T-helper 2 cell treated with Interferon-gamma antibody and Interleukin-4, amounts not matched to agents 5 μg/mL and 100 μg/mL, for 36 hours (primary cell): ENCODE measurements at regions not wholly inside any gene's neighbourhood (a gene's known extent, or its start where the extent isn't known, plus 50 kb on each side); places are given as distances from the start of the nearest gene placed in this dataset.

Source experiments
- DNase-seq: peaks from one replicate; pipeline ENCODE4 v3.0.0; 2021; ENCODE audit warnings: low spot score
- H3K27ac Mint-ChIP-seq: one replicate; pipeline ENCODE4 v1.8.0; 2021; ENCODE audit warnings: mild to moderate bottlenecking, mixed read lengths
- H3K27me3 Mint-ChIP-seq: one replicate; pipeline ENCODE4 v1.8.0; 2021; ENCODE audit warnings: low read depth, mixed read lengths
- H3K36me3 Mint-ChIP-seq: one replicate; pipeline ENCODE4 v1.8.0; 2021; ENCODE audit warnings: low read depth, mixed read lengths
- H3K4me1 Mint-ChIP-seq: one replicate; pipeline ENCODE4 v1.8.0; 2021; ENCODE audit warnings: low read depth, mixed read lengths
- H3K4me3 Mint-ChIP-seq: one replicate; pipeline ENCODE4 v1.8.0; 2022; ENCODE audit warnings: mild to moderate bottlenecking, moderate library complexity, mixed read lengths
- H3K9me3 Mint-ChIP-seq: one replicate; pipeline ENCODE4 v1.8.0; 2021; ENCODE audit warnings: mixed read lengths

DNA sequence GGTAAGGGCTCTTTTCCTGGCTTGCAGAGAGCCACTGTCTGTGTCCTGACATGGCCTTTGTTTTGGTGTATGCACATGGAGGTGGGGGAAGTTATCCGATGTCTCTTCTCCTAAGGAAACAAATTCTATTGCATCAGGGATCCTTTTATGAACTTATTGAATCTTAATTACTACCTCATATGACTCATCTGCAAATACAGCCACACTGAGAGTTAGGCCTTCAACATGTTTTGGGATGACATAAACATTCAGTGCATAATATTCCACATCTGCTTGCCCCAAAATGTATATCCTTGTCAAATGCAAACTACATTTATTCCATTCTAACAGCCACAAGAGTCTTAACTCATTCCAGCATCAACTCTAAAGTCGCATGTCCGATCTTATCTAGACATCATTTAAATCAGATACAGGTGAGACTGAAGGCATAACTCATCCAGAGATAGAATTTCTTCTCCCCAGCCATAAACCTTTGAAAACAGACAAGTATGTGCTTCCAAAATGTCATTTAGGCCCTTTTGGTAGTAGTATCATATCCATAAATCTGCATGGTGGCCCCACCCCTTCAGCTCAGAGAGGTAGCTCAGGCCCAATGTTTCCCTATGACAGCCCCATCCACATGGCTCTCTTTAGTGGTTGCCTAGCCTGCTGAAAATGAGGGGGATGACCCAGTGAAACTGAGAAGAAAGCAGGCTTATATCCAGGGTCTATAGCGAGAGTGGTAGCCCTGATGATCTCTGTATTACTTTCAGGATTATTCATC lies 289.5 kb upstream of the ALCAM start:
- Mint-ChIP-seq H3K27ac (no peak overlapping the region), H3K27me3 (no peaks in the 10 kb centered on the region), H3K9me3 (no peaks in the 10 kb centered on the region), H3K4me3 (no peak overlapping the region), H3K36me3 (no peaks in the 10 kb centered on the region), H3K4me1 (no peaks in the 10 kb centered on the region)
- DNase-seq: no peak

DNA sequence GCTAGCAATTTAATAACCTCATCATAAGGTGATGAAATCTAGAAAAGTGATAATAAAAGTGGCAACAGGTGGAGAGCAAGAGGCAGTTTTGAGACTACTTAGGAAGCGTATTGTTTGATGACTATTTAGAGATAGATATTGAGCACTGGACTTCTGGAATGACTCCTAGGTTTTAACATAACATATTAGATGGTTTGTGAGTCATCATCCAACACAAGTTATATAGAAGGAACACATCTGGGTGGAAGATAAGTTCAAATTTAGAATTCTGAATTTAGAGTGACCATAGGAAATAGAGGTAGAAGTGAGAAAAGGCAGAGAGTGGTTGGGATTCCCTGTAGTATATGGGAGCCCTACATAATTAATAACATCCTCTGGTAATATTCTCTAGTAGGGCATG lies 282.8 kb upstream of the ALCAM start:
- no peaks in the 10 kb centered on the region for H3K4me1 Mint-ChIP-seq
- no peaks in the 10 kb centered on the region for H3K9me3 Mint-ChIP-seq
- no peaks in the 10 kb centered on the region for H3K27me3 Mint-ChIP-seq
- no peak overlapping the region for H3K27ac Mint-ChIP-seq
- H3K4me3 Mint-ChIP-seq: no peak overlapping the region
- no peaks in the 10 kb centered on the region for H3K36me3 Mint-ChIP-seq
- no peak for DNase-seq

DNA sequence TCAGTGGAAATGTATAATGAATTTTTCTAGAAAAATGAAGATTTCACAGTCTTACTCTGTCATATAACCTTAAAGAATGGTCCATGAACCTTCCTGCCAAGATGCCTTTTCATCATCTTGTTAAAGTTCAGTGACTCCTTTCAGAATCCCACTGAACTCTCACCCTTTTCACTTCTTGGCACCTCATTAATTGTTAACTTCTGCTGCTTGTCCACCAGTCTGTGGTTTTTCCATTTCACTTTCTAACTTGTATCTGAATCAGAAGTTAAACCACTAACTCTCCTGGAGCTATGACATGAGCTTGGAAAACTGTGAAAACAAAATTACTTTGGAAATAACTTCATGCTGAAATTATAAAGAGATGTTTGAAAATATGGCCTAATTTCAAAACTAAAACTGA lies 281.2 kb upstream of the ALCAM start:
- no peaks in the 10 kb centered on the region for H3K27me3 Mint-ChIP-seq
- H3K4me3 Mint-ChIP-seq: no peak overlapping the region
- H3K9me3 Mint-ChIP-seq: no peaks in the 10 kb centered on the region
- H3K27ac Mint-ChIP-seq: no peak overlapping the region
- H3K4me1 Mint-ChIP-seq: no peaks in the 10 kb centered on the region
- no peak for DNase-seq
- H3K36me3 Mint-ChIP-seq: no peaks in the 10 kb centered on the region

DNA sequence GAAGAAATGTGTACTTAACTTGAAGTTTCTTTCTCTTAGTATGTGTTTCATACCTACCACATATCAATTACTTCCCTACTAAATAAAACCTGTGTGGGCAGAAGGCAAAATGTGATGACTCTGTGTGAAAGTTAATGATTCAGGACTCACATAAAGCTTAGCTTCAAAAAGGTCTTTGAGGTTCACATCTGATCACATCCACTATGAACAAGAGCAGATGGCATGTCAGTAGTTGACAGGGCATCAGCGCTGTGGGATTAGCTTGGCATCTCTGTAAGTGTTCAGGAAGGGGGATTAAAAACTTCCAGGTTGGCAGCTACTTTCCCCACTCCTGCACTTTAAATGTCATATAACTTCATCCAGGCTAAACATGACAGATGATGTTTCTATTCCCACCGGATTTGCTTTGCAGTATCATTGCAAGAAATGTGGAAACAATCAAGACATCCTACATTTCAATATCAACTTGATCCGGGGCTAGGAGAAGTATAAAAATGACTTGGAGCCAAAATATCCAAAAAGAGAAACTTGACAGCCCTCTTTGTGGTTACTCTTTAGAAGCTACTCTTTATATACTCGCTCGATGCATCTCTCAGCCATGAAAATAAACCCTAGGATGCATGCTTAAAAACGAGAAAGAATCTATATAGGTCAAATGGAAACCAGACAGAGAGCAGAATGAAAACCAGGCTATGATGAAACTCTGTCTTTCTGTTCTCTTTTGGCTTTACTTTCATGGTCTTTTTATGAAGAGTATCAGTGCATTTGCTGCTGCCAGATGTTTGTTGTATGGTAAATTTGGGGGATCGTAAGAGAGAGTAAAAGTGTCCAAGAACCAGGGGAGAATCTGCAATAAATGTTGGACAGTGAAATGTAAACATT lies 273.1 kb upstream of the ALCAM start:
- no peaks in the 10 kb centered on the region for H3K36me3 Mint-ChIP-seq
- H3K27me3 Mint-ChIP-seq: no peaks in the 10 kb centered on the region
- no peak for DNase-seq
- H3K4me1 Mint-ChIP-seq: no peaks in the 10 kb centered on the region
- H3K9me3 Mint-ChIP-seq: no peaks in the 10 kb centered on the region
- H3K27ac Mint-ChIP-seq: no peak overlapping the region
- no peak overlapping the region for H3K4me3 Mint-ChIP-seq

DNA sequence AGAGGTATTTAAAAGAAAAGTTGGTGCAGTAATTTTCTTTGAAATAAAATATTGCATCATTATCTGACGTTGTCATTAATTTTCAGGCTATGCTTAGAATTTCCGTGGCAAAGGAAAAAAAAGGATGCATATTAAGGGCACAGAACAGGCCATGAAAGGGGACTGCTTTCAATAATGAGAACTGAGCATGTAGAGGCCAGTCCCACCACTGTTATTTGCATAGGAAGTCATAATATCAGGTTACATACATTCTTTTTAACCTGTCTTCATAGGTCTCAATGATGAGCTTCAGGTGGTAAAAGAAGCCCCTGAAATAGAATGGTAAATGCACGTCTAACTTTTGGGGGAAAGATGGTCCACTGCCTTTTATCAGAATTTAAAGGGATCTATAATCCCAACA lies 272.1 kb upstream of the ALCAM start:
- Mint-ChIP-seq H3K27me3 (no peaks in the 10 kb centered on the region), H3K4me3 (no peak overlapping the region), H3K36me3 (no peaks in the 10 kb centered on the region), H3K9me3 (no peaks in the 10 kb centered on the region), H3K27ac (no peak overlapping the region), H3K4me1 (no peaks in the 10 kb centered on the region)
- no peak for DNase-seq

DNA sequence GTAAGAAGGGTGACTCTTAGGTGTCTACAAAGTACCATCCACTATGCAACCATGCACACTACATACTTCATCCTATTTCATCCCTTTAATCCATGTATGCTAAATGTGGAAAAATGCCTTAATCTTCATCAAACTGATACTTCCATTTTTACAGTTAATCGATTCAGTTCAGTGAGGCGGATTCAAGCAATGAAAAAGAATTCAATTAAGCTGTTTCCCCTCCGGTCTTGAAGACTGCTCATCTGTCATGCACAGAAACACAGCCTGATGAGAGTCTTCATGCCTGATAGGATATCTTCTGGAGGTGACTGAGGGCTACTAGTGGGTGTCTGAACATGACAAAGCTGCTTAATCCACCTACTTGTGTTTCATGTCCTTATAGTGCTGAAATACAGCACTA lies 270.6 kb upstream of the ALCAM start:
- H3K9me3 Mint-ChIP-seq: no peaks in the 10 kb centered on the region
- no peak overlapping the region for H3K4me3 Mint-ChIP-seq
- H3K27ac Mint-ChIP-seq: no peak overlapping the region
- no peak for DNase-seq
- H3K4me1 Mint-ChIP-seq: no peaks in the 10 kb centered on the region
- H3K36me3 Mint-ChIP-seq: no peaks in the 10 kb centered on the region
- H3K27me3 Mint-ChIP-seq: no peaks in the 10 kb centered on the region

DNA sequence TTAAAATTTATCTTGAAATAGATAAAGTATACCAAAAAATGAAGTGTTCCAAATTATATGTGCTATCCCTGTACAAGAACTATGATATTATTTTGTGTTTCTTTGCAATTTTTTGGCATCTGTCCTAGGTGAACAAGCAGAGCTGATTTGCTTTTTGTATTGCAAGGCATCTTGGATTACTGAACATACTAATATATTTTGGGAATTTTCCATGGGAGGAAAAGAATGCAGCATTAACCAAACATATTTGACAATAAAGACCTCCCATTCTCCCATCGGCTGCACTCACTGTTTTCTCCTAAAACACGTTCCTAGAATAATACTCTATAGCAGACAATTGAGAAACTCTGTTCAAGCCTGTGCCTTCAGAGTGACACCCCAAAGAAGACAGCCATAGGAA lies 265.1 kb upstream of the ALCAM start:
- H3K36me3 Mint-ChIP-seq: no peaks in the 10 kb centered on the region
- no peak overlapping the region for H3K4me3 Mint-ChIP-seq
- H3K4me1 Mint-ChIP-seq: no peaks in the 10 kb centered on the region
- no peak overlapping the region for H3K27ac Mint-ChIP-seq
- H3K27me3 Mint-ChIP-seq: no peaks in the 10 kb centered on the region
- DNase-seq: no peak
- no peaks in the 10 kb centered on the region for H3K9me3 Mint-ChIP-seq

DNA sequence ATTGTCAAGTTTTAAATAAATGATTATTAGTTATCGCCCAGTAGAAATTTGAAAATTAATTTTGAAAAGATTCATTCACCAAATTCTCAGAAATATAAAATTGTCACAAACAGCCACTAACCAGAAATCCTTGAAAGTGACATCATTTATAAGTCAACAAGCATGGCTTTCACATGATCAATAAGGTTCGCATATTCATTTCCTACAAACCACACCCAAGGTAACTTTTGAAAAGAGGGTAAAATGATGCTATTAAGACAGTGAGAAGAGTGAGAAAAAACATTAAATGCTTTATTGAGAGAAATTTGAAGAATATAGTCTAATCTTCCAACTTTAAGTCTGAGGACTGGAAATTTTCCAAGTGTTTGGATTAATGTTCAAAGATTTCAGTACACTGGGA lies 263.6 kb upstream of the ALCAM start:
- Mint-ChIP-seq H3K4me3 (no peak overlapping the region), H3K9me3 (no peaks in the 10 kb centered on the region), H3K4me1 (no peaks in the 10 kb centered on the region), H3K36me3 (no peaks in the 10 kb centered on the region), H3K27ac (no peak overlapping the region), H3K27me3 (no peaks in the 10 kb centered on the region)
- no peak for DNase-seq

DNA sequence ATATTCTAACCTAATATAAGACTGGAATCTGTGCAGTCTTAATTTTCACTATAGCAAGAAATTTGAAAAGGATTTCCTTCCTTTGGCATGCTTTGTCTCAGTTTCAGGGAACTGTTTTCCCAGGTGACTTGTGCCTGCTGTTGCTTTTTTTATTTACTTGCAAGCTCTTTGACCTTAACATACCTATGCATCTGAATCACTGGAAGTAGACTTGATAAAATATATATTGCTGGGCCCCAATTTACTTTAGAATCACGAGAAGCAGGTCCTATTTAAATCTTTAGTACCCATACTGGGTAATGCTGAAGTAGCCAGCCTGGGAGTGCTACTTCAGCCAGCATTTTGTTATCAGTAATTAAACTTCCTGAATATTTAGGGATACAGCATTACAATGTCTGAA lies 257.9 kb upstream of the ALCAM start:
- no peak overlapping the region for H3K4me3 Mint-ChIP-seq
- H3K9me3 Mint-ChIP-seq: peaks cover 19% of the 10 kb centered on the region
- H3K27me3 Mint-ChIP-seq: no peaks in the 10 kb centered on the region
- no peak overlapping the region for H3K27ac Mint-ChIP-seq
- DNase-seq: no peak
- no peaks in the 10 kb centered on the region for H3K36me3 Mint-ChIP-seq
- no peaks in the 10 kb centered on the region for H3K4me1 Mint-ChIP-seq

DNA sequence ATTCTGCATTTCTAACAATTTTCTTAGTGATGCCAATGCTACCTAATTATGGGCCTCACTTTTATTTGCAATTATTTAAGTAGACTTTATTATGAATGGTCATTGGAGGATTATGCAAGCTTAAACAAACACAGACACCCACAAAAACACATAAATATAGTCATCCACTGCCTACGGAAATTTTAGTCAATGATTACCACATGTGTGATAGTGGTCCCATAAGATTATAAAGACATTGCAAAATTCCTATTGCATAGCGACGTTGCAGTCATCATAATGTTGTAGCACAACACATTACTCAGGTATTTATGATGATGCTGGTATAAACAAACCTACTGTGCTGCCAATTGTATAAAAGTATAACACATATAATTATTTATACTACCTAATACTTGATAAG lies 247.8 kb upstream of the ALCAM start:
- Mint-ChIP-seq H3K27ac (no peak overlapping the region), H3K9me3 (no peaks in the 10 kb centered on the region), H3K4me3 (no peak overlapping the region), H3K4me1 (no peaks in the 10 kb centered on the region), H3K36me3 (no peaks in the 10 kb centered on the region), H3K27me3 (no peaks in the 10 kb centered on the region)
- no peak for DNase-seq

DNA sequence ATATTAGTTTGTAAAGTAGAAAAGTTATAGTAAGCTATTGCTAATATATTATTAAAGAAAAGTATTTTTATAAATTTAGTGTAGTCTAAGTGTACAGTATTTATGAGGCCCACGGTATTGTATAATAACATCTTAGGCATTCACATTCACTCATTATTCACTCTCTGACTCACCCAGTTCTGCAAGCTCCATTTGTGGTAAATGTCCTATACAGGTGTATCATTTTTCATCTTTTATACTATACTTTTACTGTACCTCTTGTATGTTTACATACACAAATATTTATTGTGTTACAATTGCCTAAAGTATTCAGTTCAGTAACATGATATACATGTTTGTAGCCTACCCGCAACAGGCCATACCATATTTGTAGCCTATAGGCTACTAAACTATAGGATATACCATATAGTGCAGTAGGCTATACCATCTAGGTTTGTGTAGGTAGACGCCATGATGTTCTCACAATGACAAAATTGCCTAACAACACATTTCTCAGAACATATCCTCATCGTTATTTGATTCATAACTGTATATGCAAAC lies 246.8 kb upstream of the ALCAM start:
- Mint-ChIP-seq H3K4me1 (no peaks in the 10 kb centered on the region), H3K27ac (no peak overlapping the region), H3K36me3 (no peaks in the 10 kb centered on the region), H3K27me3 (no peaks in the 10 kb centered on the region), H3K9me3 (no peaks in the 10 kb centered on the region), H3K4me3 (no peak overlapping the region)
- DNase-seq: no peak

DNA sequence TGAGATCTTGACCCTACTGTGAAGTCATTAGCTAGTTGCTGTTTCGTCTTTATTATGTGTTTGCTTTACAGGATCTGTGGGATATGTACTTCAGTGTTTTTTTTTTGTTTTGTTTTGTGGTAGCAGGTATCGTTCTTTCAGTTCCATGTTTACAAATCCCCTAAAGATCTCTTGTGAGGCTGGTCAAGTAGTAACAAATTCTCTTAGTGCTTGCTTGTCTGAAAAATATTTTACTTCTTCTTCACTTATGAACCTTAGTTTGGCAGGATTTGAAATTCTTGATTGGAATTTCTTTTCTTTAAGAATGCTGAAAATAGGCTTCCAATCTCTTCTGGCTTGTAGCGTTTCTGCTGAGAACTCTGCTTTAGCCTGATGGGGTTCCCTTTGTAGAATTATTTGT lies 235.8 kb upstream of the ALCAM start:
- Mint-ChIP-seq H3K4me3 (no peak overlapping the region), H3K36me3 (no peaks in the 10 kb centered on the region), H3K4me1 (no peaks in the 10 kb centered on the region), H3K27ac (no peak overlapping the region), H3K27me3 (no peaks in the 10 kb centered on the region), H3K9me3 (peaks cover 16% of the 10 kb centered on the region)
- DNase-seq: no peak

DNA sequence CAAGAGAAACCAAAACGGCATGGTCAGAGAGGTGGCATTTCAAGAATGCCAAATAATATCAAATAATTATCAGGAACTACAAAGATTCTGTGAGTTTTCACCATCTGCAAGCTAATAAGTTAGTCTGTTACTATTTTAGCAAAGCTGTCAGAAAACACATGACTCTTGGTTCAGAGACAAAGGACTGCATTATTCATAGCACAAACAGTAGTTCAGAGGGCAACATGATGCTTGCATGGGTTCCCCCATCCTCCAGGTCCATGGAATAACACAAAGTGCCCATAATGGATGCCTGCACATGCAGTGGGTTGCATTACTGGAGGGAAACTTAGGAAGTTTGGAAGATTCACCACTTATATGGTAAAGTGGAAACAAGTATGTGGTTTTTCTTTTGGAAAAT lies 228.8 kb upstream of the ALCAM start:
- Mint-ChIP-seq H3K4me3 (no peak overlapping the region), H3K36me3 (no peaks in the 10 kb centered on the region), H3K4me1 (no peaks in the 10 kb centered on the region), H3K27me3 (no peaks in the 10 kb centered on the region), H3K27ac (no peak overlapping the region), H3K9me3 (no peaks in the 10 kb centered on the region)
- DNase-seq: no peak

DNA sequence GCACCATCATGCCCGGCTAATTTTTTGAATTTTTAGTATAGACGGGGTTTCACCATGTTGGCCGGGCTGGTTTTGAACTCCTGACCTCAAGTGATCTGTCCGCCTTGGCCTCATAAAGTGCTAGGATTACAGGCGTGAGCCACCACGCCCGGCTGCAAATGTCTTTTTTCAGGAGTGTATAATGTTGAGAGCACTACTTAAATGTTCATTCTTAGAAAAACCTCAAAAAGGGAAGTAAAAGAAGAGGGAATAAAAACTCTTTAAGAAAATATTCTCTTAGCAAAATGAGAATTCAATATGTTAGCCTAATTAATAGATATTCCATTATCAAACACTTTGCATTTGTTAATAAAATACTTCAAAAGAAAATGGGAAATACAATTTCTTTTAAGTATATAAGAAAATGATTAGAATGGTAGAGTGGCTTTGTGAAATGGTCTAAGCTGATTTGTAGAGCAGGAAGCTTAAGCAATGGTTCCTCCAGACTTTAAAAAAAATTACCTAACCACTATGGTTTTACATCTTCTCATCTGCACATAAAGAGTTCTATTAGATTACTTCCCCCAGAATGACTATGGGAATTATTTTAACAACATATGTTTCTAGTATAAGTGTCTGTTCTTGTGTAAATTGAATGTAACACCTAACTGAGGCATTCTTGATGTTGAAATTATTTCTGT lies 226.7 kb upstream of the ALCAM start:
- no peak overlapping the region for H3K4me3 Mint-ChIP-seq

More for the DNA sequence above, 226.7 kb upstream of the ALCAM start:
- H3K4me1 Mint-ChIP-seq: no peaks in the 10 kb centered on the region
- H3K27ac Mint-ChIP-seq: no peak overlapping the region
- H3K9me3 Mint-ChIP-seq: no peaks in the 10 kb centered on the region
- H3K27me3 Mint-ChIP-seq: no peaks in the 10 kb centered on the region
- DNase-seq: no peak
- no peaks in the 10 kb centered on the region for H3K36me3 Mint-ChIP-seq
